Heart left ventricle (tissue), 16 donors: ENCODE measurements at regions not wholly inside any gene's neighbourhood (a gene's known extent, or its start where the extent isn't known, plus 50 kb on each side); places are given as distances from the start of the nearest gene placed in this dataset.

Experiments
- ATAC-seq, 4 donors: fragments of 200-7000 bp; cut with Tn5 transposase; one replicate each; pipeline ENCODE4 v1.9.1; 2020 to 2022; ENCODE audit warnings: moderate library complexity in 4 of 4, mild to moderate bottlenecking in 3 of 4, moderate number of reproducible peaks in 1 of 4
- DNase-seq, 5 donors: peaks; one replicate each; pipeline ENCODE4 v3.0.0-alpha.2; 2020
- H3K27ac ChIP-seq, 12 donors: fragments of 200-600 bp; sonication (generic) in 4 of 12; one replicate each; pipeline versions ENCODE4 v1.5.0 to v1.8.0; 2016 to 2022; ENCODE audit warnings: mild to moderate bottlenecking in 2 of 12
- H3K27me3 ChIP-seq, 9 donors: fragments of 200-600 bp; sonication (generic) in 2 of 9; one replicate each; pipeline versions ENCODE4 v1.5.1 to v1.8.0; 2016 to 2022; ENCODE audit warnings: mild to moderate bottlenecking in 3 of 9
- H3K36me3 ChIP-seq, 9 donors: fragments of 200-600 bp; sonication (generic) in 2 of 9; one replicate each; pipeline versions ENCODE4 v1.5.0 to v1.8.0; 2018 to 2022; ENCODE audit warnings: mild to moderate bottlenecking in 2 of 9
- H3K4me1 ChIP-seq, 12 donors: fragments of 200-600 bp; sonication (generic) in 4 of 12; one replicate each; pipeline versions ENCODE4 v1.5.0 to v1.8.0; 2016 to 2022; ENCODE audit warnings: mild to moderate bottlenecking in 3 of 12
- H3K4me3 ChIP-seq, 12 donors: fragments of 200-600 bp; sonication (generic) in 4 of 12; one replicate each; pipeline versions ENCODE4 v1.5.0 to v1.8.0; 2017 to 2022; ENCODE audit warnings: mild to moderate bottlenecking in 9 of 12, moderate library complexity in 4 of 12
- H3K9me3 ChIP-seq, 12 donors: fragments of 200-600 bp; sonication (generic) in 4 of 12; one replicate each; pipeline versions ENCODE4 v1.5.0 to v1.8.0; 2016 to 2022; ENCODE audit warnings: mild to moderate bottlenecking in 1 of 12
- CTCF ChIP-seq, 12 donors: fragments of 200-600 bp; sonication (generic) in 4 of 12; IDR thresholded peaks; one replicate each; pipeline versions ENCODE4 v1.5.0 to v1.8.0; 2018 to 2022; ENCODE audit warnings: antibody characterized with exemption in 12 of 12, mild to moderate bottlenecking in 5 of 12
- POLR2A ChIP-seq, 2 donors: fragments of 450-650 bp; IDR thresholded peaks; one replicate each; pipeline ENCODE4 v1.6.1; 2017; ENCODE audit warnings: antibody characterized with exemption in 2 of 2, mild to moderate bottlenecking in 2 of 2, moderate library complexity in 2 of 2
- WGBS, 4 donors: extraction: QIAGEN DNeasy Blood & Tissue Kit in 2 of 4; methylation state at CpG; one replicate each; pipeline versions ENCODE4 v1.1.5 to v1.1.7; 2013 to 2018; 5-methylcytosine and 5-hydroxymethylcytosine counted together
- intact Hi-C, 10 donors: fragments of 100-400 bp; cut with DNase I; formaldehyde crosslinking; loops; one replicate each; pipeline versions ENCODE4 v1.11.1 to v1.14.2; 2022
- donor health status: ischemic (EF 13 %, LVEDD 7.1; RV severe dilation, severe dysfunction).
- donor health status: healthy with polysubstance abuse.
- donor health status: DM: no; HTN: yes; CAD: no.
- donor health status: DM: no; HTN: no; CAD: no.
- donor health status: ischemic (EF 25% LVEDD 6.9; RV normal size, moderate dysfunction).
- donor health status: ischemic (EF 25% LVEDD 5.7; RV mildly dilated, moderate dysfunction).
- donor health status: healthy.
- donor health status: DM: yes; HTN: yes; CAD: no.
- donor health status: ischemic (EF 35%, LVEDD 5.7; RV mildly dilated, moderate dysfunction).
- donor health status: nonischemic (EF 11% LVEDD 7.7; RV severe dilation, severe dysfunction).
- donor health status: DM: yes; HTN: yes; CAD: no.
- donor health status: PGD.
- donor health status: ischemic (EF 29% LVEDD 5.4; RV normal size, mild dysfunction).
- donor health status: nonischemic (EF 23%, LVEDD 6.1; RV moderate dilation, normal function).

GRCh38 chr1:29949676-29950075 is 713.4 kb downstream of the PTPRU start:
- Histone ChIP-seq H3K9me3 (no peaks in the 10 kb centered on the region), H3K27me3 (peaks cover 0 to 24% (median 0%) of the 10 kb centered on the region in 9 donors), H3K36me3 (no peaks in the 10 kb centered on the region), H3K4me1 (no peaks in the 10 kb centered on the region), H3K27ac (no peak overlapping the region), H3K4me3 (no peak overlapping the region)
- ATAC-seq, result no peak
- intact Hi-C loops, result no loop called here
- WGBS, 4 donors, result 38 to 67% (median 56%) methylated on average over 1 of the region's 1 CpG
- no peak for DNase-seq
- TF ChIP-seq CTCF (IDR thresholded peaks at IDR 0.05), result no peak
- no peak for TF ChIP-seq POLR2A (IDR thresholded peaks at IDR 0.05)

- H3K9me3 ChIP-seq, result no peaks in the 10 kb centered on the region
- 44 to 68% (median 62%) methylated on average over 8 of the region's 8 CpGs for WGBS, 4 donors
- DNase-seq (no peak), ATAC-seq (no peak)
- H3K27ac ChIP-seq, result no peak overlapping the region
- H3K27me3 ChIP-seq, result peaks cover 0 to 18% (median 3%) of the 10 kb centered on the region in 9 donors
- no peaks in the 10 kb centered on the region for H3K36me3 ChIP-seq
- TF ChIP-seq POLR2A (IDR thresholded peaks at IDR 0.05) (no peak), CTCF (IDR thresholded peaks at IDR 0.05) (no peak)
- intact Hi-C loops, result no loop called here
- no peak overlapping the region for H3K4me3 ChIP-seq
- H3K4me1 ChIP-seq, result no peaks in the 10 kb centered on the region
Observed at GRCh38 chr1:29948581-29948980, 712.3 kb downstream of the PTPRU start.

GRCh38 chr1:29946057-29946456 is 709.7 kb downstream of the PTPRU start:
- no peak for DNase-seq
- no peaks in the 10 kb centered on the region for H3K36me3 ChIP-seq
- H3K9me3 ChIP-seq, result no peaks in the 10 kb centered on the region
- no peak for TF ChIP-seq CTCF (IDR thresholded peaks at IDR 0.05)
- TF ChIP-seq POLR2A (IDR thresholded peaks at IDR 0.05), result no peak
- intact Hi-C loops, result no loop called here
- H3K4me3 ChIP-seq, result no peak overlapping the region
- peaks cover 0 to 27% (median 3%) of the 10 kb centered on the region in 9 donors for H3K27me3 ChIP-seq
- H3K27ac ChIP-seq, result no peak overlapping the region
- H3K4me1 ChIP-seq, result no peaks in the 10 kb centered on the region
- ATAC-seq, result no peak
- 62 to 75% (median 69%) methylated on average over 3 of the region's 3 CpGs for WGBS, 4 donors

- intact Hi-C loops, result no loop called here
- H3K4me3 ChIP-seq, result no peak overlapping the region
- H3K27me3 ChIP-seq, result peaks cover 0 to 27% (median 3%) of the 10 kb centered on the region in 9 donors
- H3K4me1 ChIP-seq, result no peaks in the 10 kb centered on the region
- H3K27ac ChIP-seq, result no peak overlapping the region
- DNase-seq (no peak), ATAC-seq (no peak)
- 40 to 52% (median 41%) methylated on average over 10 of the region's 10 CpGs for WGBS, 4 donors
- TF ChIP-seq CTCF (IDR thresholded peaks at IDR 0.05), result no peak
- no peak for TF ChIP-seq POLR2A (IDR thresholded peaks at IDR 0.05)
- H3K9me3 ChIP-seq, result no peaks in the 10 kb centered on the region
- no peaks in the 10 kb centered on the region for H3K36me3 ChIP-seq
Observed at GRCh38 chr1:29945426-29945825, 709.1 kb downstream of the PTPRU start.
